AG09309 (cell line): ENCODE measurements at regions not wholly inside any gene's neighbourhood (a gene's known extent, or its start where the extent isn't known, plus 50 kb on each side); places are given as distances from the start of the nearest gene placed in this dataset.

Experiments used
- DNase-seq: peaks from one replicate; pipeline ENCODE4 v3.0.0-alpha.2; 2010; ENCODE audit warnings: low read depth
- H3K4me3 ChIP-seq: 2 replicates; pipeline ENCODE4 v1.5.1; 2011; ENCODE audit warnings: mild to moderate bottlenecking, low read depth, low read length, moderate library complexity; ENCODE audit not compliant: control insufficient read depth
- CTCF ChIP-seq: IDR thresholded peaks from 2 replicates; pipeline ENCODE4 v1.5.1; 2011; ENCODE audit warnings: mild to moderate bottlenecking, low read depth, low read length, inconsistent platforms; ENCODE audit not compliant: insufficient read depth, control insufficient read depth; ENCODE audit errors: missing control alignments

DNA sequence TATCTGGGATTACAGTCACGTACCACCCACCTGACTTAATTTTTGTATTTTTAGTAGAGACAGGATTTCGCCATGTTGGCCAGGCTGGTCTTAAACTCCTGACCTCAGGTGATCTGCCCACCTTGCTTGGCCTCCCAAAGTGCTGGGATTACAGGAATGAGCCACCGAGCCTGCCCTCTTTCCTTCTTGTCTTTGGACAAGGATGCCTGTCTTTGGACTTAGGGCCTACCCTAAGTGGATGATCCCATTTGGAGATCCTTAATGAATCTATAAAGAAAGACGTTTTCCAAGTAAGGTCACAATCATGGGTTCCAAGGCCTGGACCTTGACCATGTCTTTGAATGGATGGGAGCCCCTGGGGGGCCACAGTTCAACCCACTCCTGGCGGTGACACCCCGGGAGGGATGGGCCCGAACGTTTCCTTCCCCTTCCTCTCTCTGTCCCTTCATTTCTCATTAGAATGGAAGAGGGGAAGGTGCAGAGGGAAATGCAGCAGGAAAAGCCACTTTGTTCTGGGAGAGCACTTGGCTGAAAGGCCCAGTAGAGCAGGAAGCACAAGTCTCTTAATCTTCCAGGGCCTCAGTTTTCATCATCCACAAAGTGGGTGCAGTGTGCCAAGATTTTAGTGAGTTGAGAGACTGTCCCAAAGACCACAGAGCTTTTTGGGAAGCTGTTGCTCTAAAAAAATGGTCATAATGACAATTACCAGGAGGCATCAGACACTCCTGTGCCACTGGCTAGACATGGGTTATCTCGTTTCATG, 353.3 kb downstream of the SEC14L1 start:
- H3K4me3 ChIP-seq, result no peak overlapping the region
- no peak for DNase-seq
- no peak for TF ChIP-seq CTCF

GRCh38 chr17:77494664-77495435, 354.1 kb downstream of the SEC14L1 start:
- no peak for DNase-seq
- no peak overlapping the region for H3K4me3 ChIP-seq
- TF ChIP-seq CTCF, result peak; percentile 98

DNA sequence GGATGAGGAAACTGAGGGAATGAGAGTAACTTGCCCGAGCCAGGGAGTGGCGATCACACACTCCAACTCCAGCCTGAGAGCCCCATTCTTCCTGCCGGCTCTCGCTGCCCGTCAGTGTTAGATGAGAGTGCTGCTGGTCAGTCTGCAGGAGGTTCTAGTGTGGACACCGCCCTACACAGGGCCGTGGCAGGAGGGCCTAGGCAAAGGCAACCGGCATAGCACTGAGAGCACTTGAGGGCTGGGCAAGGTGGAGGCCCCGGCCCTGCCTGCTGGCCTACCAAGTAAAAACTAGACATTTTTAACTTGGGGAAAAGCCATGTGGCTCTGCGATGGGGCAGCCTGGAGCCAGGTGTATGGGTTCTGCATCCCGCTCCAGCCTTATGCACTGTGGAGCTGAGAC, 354.8 kb downstream of the SEC14L1 start:
- no peak for DNase-seq
- TF ChIP-seq CTCF, result no peak
- H3K4me3 ChIP-seq, result no peak overlapping the region

DNA sequence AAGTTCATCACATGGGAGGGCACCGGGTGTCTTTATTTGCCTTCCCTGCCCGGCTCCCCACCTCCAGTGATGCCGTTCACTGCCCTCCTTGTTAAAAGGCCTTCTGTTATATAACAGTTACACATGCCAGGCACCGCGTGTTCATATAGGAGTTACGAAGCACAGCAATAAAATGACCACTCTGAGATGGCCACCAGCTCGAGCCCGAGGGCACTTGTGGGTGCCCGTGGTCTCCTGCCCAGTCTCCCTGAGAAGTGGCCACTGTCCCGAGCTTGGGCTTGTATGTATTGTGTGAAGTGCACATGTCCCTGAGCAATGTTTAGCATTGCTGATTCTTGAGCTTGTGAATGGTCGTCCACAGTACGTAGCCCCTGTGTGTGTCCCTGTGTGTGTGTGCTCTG, 355.6 kb downstream of the SEC14L1 start:
- H3K4me3 ChIP-seq, result no peak overlapping the region
- DNase-seq, result no peak
- TF ChIP-seq CTCF, result no peak

- DNase-seq, result no peak
- no peak for TF ChIP-seq CTCF
- H3K4me3 ChIP-seq, result no peak overlapping the region
These were observed 356.2 kb downstream of the SEC14L1 start for GRCh38 chr17:77496831-77497577.

GRCh38 chr17:77497578-77497934, 356.8 kb downstream of the SEC14L1 start:
- no peak for DNase-seq
- no peak overlapping the region for H3K4me3 ChIP-seq
- TF ChIP-seq CTCF, result no peak
